ENCODE measurements at regions not wholly inside any gene's neighbourhood (a gene's known extent, or its start where the extent isn't known, plus 50 kb on each side); places are given as distances from the start of the nearest gene placed in this dataset.

- no peak for TF ChIP-seq EZH2 (IDR thresholded peaks at IDR 0.05; ENCODE audit: insufficient read depth, poor library complexity, severe bottlenecking)
- TF ChIP-seq EZH2phosphoT487 (IDR thresholded peaks at IDR 0.05; ENCODE audit: insufficient read depth, low read depth), result no peak
Observed at GRCh38 chr12:108050696-108051095, 78.4 kb upstream of the WSCD2 start.

All from GM23248 (cell line).